GM21381 (cell line): ENCODE measurements at regions not wholly inside any gene's neighbourhood (a gene's known extent, or its start where the extent isn't known, plus 50 kb on each side); places are given as distances from the start of the nearest gene placed in this dataset.
"Not testable (repeated sequence)": the region's sequence is repeated elsewhere in the genome, so short reads cannot be mapped to it uniquely, and the experiment has no call there.

Experiments
- ATAC-seq: cut with Tn5 transposase; IDR thresholded peaks from one replicate; pipeline ENCODE4 v1.9.1; 2021; ENCODE audit warnings: mild to moderate bottlenecking, moderate library complexity; ENCODE audit not compliant: unreplicated experiment

- no peak for ATAC-seq
Observed at GRCh38 chr2:138066139-138066806, 102.0 kb downstream of the HNMT start.

GRCh38 chr2:138066841-138067240 is 102.6 kb downstream of the HNMT start:
- ATAC-seq: no peak

GRCh38 chr2:138068669-138069068 is 104.4 kb downstream of the HNMT start:
- ATAC-seq: not testable (repeated sequence)

- ATAC-seq: not testable (repeated sequence)
Observed at GRCh38 chr2:138071042-138071719, 106.9 kb downstream of the HNMT start.

- ATAC-seq: no peak
Observed at GRCh38 chr2:138071720-138072719, 107.7 kb downstream of the HNMT start.

- ATAC-seq: no peak
Observed at GRCh38 chr2:138078153-138078552, 113.9 kb downstream of the HNMT start.

- no peak for ATAC-seq
Observed at GRCh38 chr2:138079976-138080375, 115.7 kb downstream of the HNMT start.

- ATAC-seq: no peak
Observed at GRCh38 chr2:138081225-138082073, 117.2 kb downstream of the HNMT start.

- ATAC-seq: no peak
Observed at GRCh38 chr2:138084206-138084605, 119.9 kb downstream of the HNMT start.

GRCh38 chr2:138085441-138085840 is 121.2 kb downstream of the HNMT start:
- not testable (repeated sequence) for ATAC-seq

GRCh38 chr2:138086576-138086975 is 122.3 kb downstream of the HNMT start:
- ATAC-seq: no peak

- ATAC-seq: no peak
Observed at GRCh38 chr2:138087751-138088593, 123.7 kb downstream of the HNMT start.

GRCh38 chr2:138090330-138090729 is 126.1 kb downstream of the HNMT start:
- ATAC-seq: peak; percentile 76

- ATAC-seq: no peak
Observed at GRCh38 chr2:138093455-138093854, 129.2 kb downstream of the HNMT start.

- no peak for ATAC-seq
Observed at GRCh38 chr2:138094031-138094430, 129.8 kb downstream of the HNMT start.

GRCh38 chr2:138095336-138095735 is 131.1 kb downstream of the HNMT start:
- no peak for ATAC-seq

- not testable (repeated sequence) for ATAC-seq
Observed at GRCh38 chr2:138099288-138099687, 135.0 kb downstream of the HNMT start.

- no peak for ATAC-seq
Observed at GRCh38 chr2:138101718-138102117, 137.4 kb downstream of the HNMT start.

GRCh38 chr2:138102664-138103063 is 138.4 kb downstream of the HNMT start:
- no peak for ATAC-seq

GRCh38 chr2:138103156-138103555 is 138.9 kb downstream of the HNMT start:
- no peak for ATAC-seq
